Activated CD4-positive, alpha-beta memory T cell treated with anti-CD3 and anti-CD28 coated beads, Interleukin-2, amount 10 ng/mL, durations not matched to agents 7 days and 5 days (primary cell): ENCODE measurements at regions not wholly inside any gene's neighbourhood (a gene's known extent, or its start where the extent isn't known, plus 50 kb on each side); places are given as distances from the start of the nearest gene placed in this dataset.

Experiments used
- CTCF ChIA-PET: fragments of 350-600 bp; sonication (Branson Sonifier 250); formaldehyde crosslinking; loops from one replicate; lab custom pipeline; 2021; ENCODE audit warnings: antibody characterized with exemption, inconsistent platforms; lab: Charles Lee
- POLR2A ChIA-PET: fragments of 350-600 bp; sonication (Branson Sonifier 250); formaldehyde crosslinking; loops from one replicate; lab custom pipeline; 2021; ENCODE audit warnings: antibody characterized with exemption; lab: Charles Lee
- DNase-seq: peaks from one replicate; pipeline ENCODE4 v3.0.0-alpha.2; 2020
- H3K27ac Mint-ChIP-seq: one replicate; pipeline ENCODE4 v1.8.0; 2021; ENCODE audit warnings: mild to moderate bottlenecking, mixed read lengths
- H3K27me3 Mint-ChIP-seq: one replicate; pipeline ENCODE4 v1.8.0; 2021; ENCODE audit warnings: mixed read lengths
- H3K36me3 Mint-ChIP-seq: one replicate; pipeline ENCODE4 v1.8.0; 2021; ENCODE audit warnings: low read depth, mixed read lengths
- H3K4me1 Mint-ChIP-seq: one replicate; pipeline ENCODE4 v1.8.0; 2021; ENCODE audit warnings: mixed read lengths
- H3K4me3 Mint-ChIP-seq: one replicate; pipeline ENCODE4 v1.8.0; 2021; ENCODE audit warnings: mild to moderate bottlenecking, mixed read lengths
- H3K9me3 Mint-ChIP-seq: one replicate; pipeline ENCODE4 v1.8.0; 2021; ENCODE audit warnings: mixed read lengths

GRCh38 chr6:147793871-147794643 is 285.6 kb downstream of the SAMD5 start:
- H3K4me1 Mint-ChIP-seq: no peaks in the 10 kb centered on the region
- H3K9me3 Mint-ChIP-seq: no peaks in the 10 kb centered on the region
- no peaks in the 10 kb centered on the region for H3K27me3 Mint-ChIP-seq
- no peak overlapping the region for H3K4me3 Mint-ChIP-seq
- H3K27ac Mint-ChIP-seq: no peak overlapping the region
- no peak for DNase-seq
- CTCF ChIA-PET: no interaction called here
- no peaks in the 10 kb centered on the region for H3K36me3 Mint-ChIP-seq
- POLR2A ChIA-PET: no interaction called here

GRCh38 chr6:147802459-147802858 is 294.0 kb downstream of the SAMD5 start:
- no peaks in the 10 kb centered on the region for H3K4me1 Mint-ChIP-seq
- no peaks in the 10 kb centered on the region for H3K36me3 Mint-ChIP-seq
- no peaks in the 10 kb centered on the region for H3K27me3 Mint-ChIP-seq
- no peak for DNase-seq
- peaks cover 8% of the 10 kb centered on the region for H3K9me3 Mint-ChIP-seq
- H3K27ac Mint-ChIP-seq: no peak overlapping the region
- ChIA-PET CTCF (no interaction called here), POLR2A (no interaction called here)
- H3K4me3 Mint-ChIP-seq: no peak overlapping the region

GRCh38 chr6:147805155-147805554 is 296.7 kb downstream of the SAMD5 start:
- H3K36me3 Mint-ChIP-seq: no peaks in the 10 kb centered on the region
- H3K27ac Mint-ChIP-seq: no peak overlapping the region
- H3K4me1 Mint-ChIP-seq: no peaks in the 10 kb centered on the region
- no peak for DNase-seq
- H3K9me3 Mint-ChIP-seq: peaks cover 8% of the 10 kb centered on the region
- POLR2A ChIA-PET: no interaction called here
- CTCF ChIA-PET: no interaction called here
- H3K27me3 Mint-ChIP-seq: no peaks in the 10 kb centered on the region
- H3K4me3 Mint-ChIP-seq: no peak overlapping the region

- ChIA-PET CTCF (no interaction called here), POLR2A (no interaction called here)
- H3K4me3 Mint-ChIP-seq: no peak overlapping the region
- peaks cover 8% of the 10 kb centered on the region for H3K9me3 Mint-ChIP-seq
- no peaks in the 10 kb centered on the region for H3K36me3 Mint-ChIP-seq
- no peaks in the 10 kb centered on the region for H3K4me1 Mint-ChIP-seq
- DNase-seq: no peak
- no peak overlapping the region for H3K27ac Mint-ChIP-seq
- no peaks in the 10 kb centered on the region for H3K27me3 Mint-ChIP-seq
Measured at GRCh38 chr6:147806697-147807096, 298.2 kb downstream of the SAMD5 start.

- peaks cover 8% of the 10 kb centered on the region for H3K9me3 Mint-ChIP-seq
- no peak for DNase-seq
- POLR2A ChIA-PET: no interaction called here
- H3K4me3 Mint-ChIP-seq: no peak overlapping the region
- H3K4me1 Mint-ChIP-seq: no peaks in the 10 kb centered on the region
- H3K27me3 Mint-ChIP-seq: no peaks in the 10 kb centered on the region
- CTCF ChIA-PET: no interaction called here
- H3K27ac Mint-ChIP-seq: no peak overlapping the region
- no peaks in the 10 kb centered on the region for H3K36me3 Mint-ChIP-seq
Measured at GRCh38 chr6:147808640-147809039, 300.1 kb downstream of the SAMD5 start.

- Mint-ChIP-seq H3K4me3 (no peak overlapping the region), H3K27me3 (no peaks in the 10 kb centered on the region), H3K36me3 (no peaks in the 10 kb centered on the region), H3K4me1 (no peaks in the 10 kb centered on the region), H3K27ac (no peak overlapping the region), H3K9me3 (no peaks in the 10 kb centered on the region)
- DNase-seq: no peak
- CTCF ChIA-PET: no interaction called here
- POLR2A ChIA-PET: no interaction called here
Measured at GRCh38 chr6:147811913-147812629, 303.6 kb downstream of the SAMD5 start.

GRCh38 chr6:147817042-147817689 is 308.7 kb downstream of the SAMD5 start:
- Mint-ChIP-seq H3K36me3 (no peaks in the 10 kb centered on the region), H3K27me3 (no peaks in the 10 kb centered on the region), H3K4me1 (no peaks in the 10 kb centered on the region), H3K9me3 (no peaks in the 10 kb centered on the region), H3K4me3 (no peak overlapping the region), H3K27ac (no peak overlapping the region)
- DNase-seq: no peak
- ChIA-PET POLR2A (no interaction called here), CTCF (no interaction called here)

GRCh38 chr6:147820520-147820919 is 312.0 kb downstream of the SAMD5 start:
- POLR2A ChIA-PET: no interaction called here
- no peaks in the 10 kb centered on the region for H3K36me3 Mint-ChIP-seq
- CTCF ChIA-PET: no interaction called here

GRCh38 chr6:147821295-147821897 is 312.9 kb downstream of the SAMD5 start:
- no peak overlapping the region for H3K4me3 Mint-ChIP-seq
- no peak overlapping the region for H3K27ac Mint-ChIP-seq
- no peaks in the 10 kb centered on the region for H3K27me3 Mint-ChIP-seq
- no peaks in the 10 kb centered on the region for H3K9me3 Mint-ChIP-seq
- no peaks in the 10 kb centered on the region for H3K36me3 Mint-ChIP-seq
- POLR2A ChIA-PET: no interaction called here
- no peaks in the 10 kb centered on the region for H3K4me1 Mint-ChIP-seq
- no peak for DNase-seq
- CTCF ChIA-PET: no interaction called here

More at GRCh38 chr6:147820520-147820919, 312.0 kb downstream of the SAMD5 start:
- Mint-ChIP-seq H3K4me3 (no peak overlapping the region), H3K27me3 (no peaks in the 10 kb centered on the region), H3K4me1 (no peaks in the 10 kb centered on the region), H3K9me3 (no peaks in the 10 kb centered on the region), H3K27ac (no peak overlapping the region)
- DNase-seq: no peak

GRCh38 chr6:147823936-147824335 is 315.4 kb downstream of the SAMD5 start:
- no peaks in the 10 kb centered on the region for H3K27me3 Mint-ChIP-seq
- DNase-seq: no peak
- ChIA-PET CTCF (no interaction called here), POLR2A (no interaction called here)
- no peaks in the 10 kb centered on the region for H3K4me1 Mint-ChIP-seq
- no peak overlapping the region for H3K4me3 Mint-ChIP-seq
- no peaks in the 10 kb centered on the region for H3K9me3 Mint-ChIP-seq
- H3K27ac Mint-ChIP-seq: no peak overlapping the region
- H3K36me3 Mint-ChIP-seq: no peaks in the 10 kb centered on the region

- H3K36me3 Mint-ChIP-seq: no peaks in the 10 kb centered on the region
- no peaks in the 10 kb centered on the region for H3K4me1 Mint-ChIP-seq
- no peaks in the 10 kb centered on the region for H3K9me3 Mint-ChIP-seq
- no peaks in the 10 kb centered on the region for H3K27me3 Mint-ChIP-seq
- CTCF ChIA-PET: no interaction called here
- no peak for DNase-seq
- POLR2A ChIA-PET: no interaction called here
- no peak overlapping the region for H3K4me3 Mint-ChIP-seq
- H3K27ac Mint-ChIP-seq: no peak overlapping the region
Measured at GRCh38 chr6:147825848-147826247, 317.4 kb downstream of the SAMD5 start.

GRCh38 chr6:147826698-147827097 is 318.2 kb downstream of the SAMD5 start:
- Mint-ChIP-seq H3K4me1 (no peaks in the 10 kb centered on the region), H3K27me3 (no peaks in the 10 kb centered on the region), H3K36me3 (no peaks in the 10 kb centered on the region), H3K9me3 (no peaks in the 10 kb centered on the region), H3K4me3 (no peak overlapping the region), H3K27ac (no peak overlapping the region)
- ChIA-PET POLR2A (no interaction called here), CTCF (no interaction called here)
- no peak for DNase-seq

- Mint-ChIP-seq H3K4me3 (no peak overlapping the region), H3K9me3 (no peaks in the 10 kb centered on the region), H3K36me3 (no peaks in the 10 kb centered on the region), H3K4me1 (no peaks in the 10 kb centered on the region), H3K27ac (no peak overlapping the region), H3K27me3 (no peaks in the 10 kb centered on the region)
- ChIA-PET CTCF (no interaction called here), POLR2A (no interaction called here)
- DNase-seq: no peak
Measured at GRCh38 chr6:147829418-147829817, 320.9 kb downstream of the SAMD5 start.
